Activated CD8-positive, alpha-beta T cell treated with anti-CD3 and anti-CD28 coated beads for 36 hours (primary cell): ENCODE measurements at regions not wholly inside any gene's neighbourhood (a gene's known extent, or its start where the extent isn't known, plus 50 kb on each side); places are given as distances from the start of the nearest gene placed in this dataset.
"Not testable (repeated sequence)": the region's sequence is repeated elsewhere in the genome, so short reads cannot be mapped to it uniquely, and the experiment has no call there.

Source experiments
- ATAC-seq: fragments of 200-7000 bp; cut with Tn5 transposase; one replicate; pipeline ENCODE4 v1.10.0; 2021; ENCODE audit warnings: mild to moderate bottlenecking, moderate library complexity
- CTCF ChIA-PET: fragments of 350-600 bp; sonication (Branson Sonifier 250); formaldehyde crosslinking; loops from one replicate; lab custom pipeline; 2021; ENCODE audit warnings: antibody characterized with exemption; lab: Charles Lee
- POLR2A ChIA-PET: fragments of 350-600 bp; sonication (Branson Sonifier 250); formaldehyde crosslinking; loops from one replicate; lab custom pipeline; 2021; ENCODE audit warnings: antibody characterized with exemption; lab: Charles Lee
- DNase-seq: peaks from one replicate; pipeline ENCODE4 v3.0.0-alpha.2; 2020
- H3K27ac Mint-ChIP-seq: one replicate; pipeline ENCODE4 v1.8.0; 2021; ENCODE audit warnings: mild to moderate bottlenecking, mixed read lengths
- H3K27me3 Mint-ChIP-seq: one replicate; pipeline ENCODE4 v1.8.0; 2021; ENCODE audit warnings: mixed read lengths
- H3K36me3 Mint-ChIP-seq: one replicate; pipeline ENCODE4 v1.8.0; 2021; ENCODE audit warnings: low read depth, mixed read lengths
- H3K4me1 Mint-ChIP-seq: one replicate; pipeline ENCODE4 v1.8.0; 2021; ENCODE audit warnings: low read depth, mixed read lengths
- H3K4me3 Mint-ChIP-seq: one replicate; pipeline ENCODE4 v1.8.0; 2021; ENCODE audit warnings: mild to moderate bottlenecking, moderate library complexity, mixed read lengths
- H3K9me3 Mint-ChIP-seq: one replicate; pipeline ENCODE4 v1.8.0; 2021; ENCODE audit warnings: mixed read lengths
- CTCF ChIP-seq: fragments of 200-600 bp; IDR thresholded peaks from one replicate; pipeline ENCODE4 v1.8.0; 2022; ENCODE audit warnings: antibody characterized with exemption, mild to moderate bottlenecking
- intact Hi-C: fragments of 100-400 bp; cut with micrococcal nuclease; formaldehyde crosslinking; loops from one replicate; pipeline ENCODE4 v1.10.0; 2022

GRCh38 chr16:72729552-72729951 is 318.4 kb downstream of the ZFHX3 start:
- CTCF ChIA-PET, DNase-seq, H3K27me3 Mint-ChIP-seq, POLR2A ChIA-PET, ATAC-seq, H3K4me1 Mint-ChIP-seq, H3K36me3 Mint-ChIP-seq, H3K4me3 Mint-ChIP-seq, intact Hi-C loops, H3K27ac Mint-ChIP-seq: not testable (repeated sequence)
- peaks cover 12% of the 10 kb centered on the region for H3K9me3 Mint-ChIP-seq

- Mint-ChIP-seq H3K27me3 (no peaks in the 10 kb centered on the region), H3K27ac (no peak overlapping the region), H3K4me1 (no peaks in the 10 kb centered on the region), H3K9me3 (peaks cover 6% of the 10 kb centered on the region), H3K4me3 (no peak overlapping the region), H3K36me3 (no peaks in the 10 kb centered on the region)
- DNase-seq = no peak
- CTCF ChIA-PET = no interaction called here
- ATAC-seq = no peak
- POLR2A ChIA-PET = interaction anchor here (1.1 kb wide), 1 partner anchor 17 kb away, joined by 3 read pairs; no protein-coding TSS in a partner anchor
- no peak for TF ChIP-seq CTCF
- intact Hi-C loops = no loop called here
Measured at GRCh38 chr16:72728516-72728915, 319.4 kb downstream of the ZFHX3 start.

GRCh38 chr16:72727565-72727964 is 320.4 kb downstream of the ZFHX3 start:
- ChIA-PET CTCF (interaction anchor here (1.0 kb wide), 1 partner anchor 105 kb away, joined by 3 read pairs; no protein-coding TSS in a partner anchor), POLR2A (interaction anchor here (1.1 kb wide), 1 partner anchor 17 kb away, joined by 3 read pairs; no protein-coding TSS in a partner anchor)
- Mint-ChIP-seq H3K27me3 (no peaks in the 10 kb centered on the region), H3K9me3 (peaks cover 6% of the 10 kb centered on the region), H3K36me3 (no peaks in the 10 kb centered on the region), H3K4me1 (no peaks in the 10 kb centered on the region), H3K4me3 (no peak overlapping the region), H3K27ac (no peak overlapping the region)
- DNase-seq = no peak
- intact Hi-C loops = no loop called here
- ATAC-seq = no peak
- TF ChIP-seq CTCF = no peak

GRCh38 chr16:72725643-72726042 is 322.3 kb downstream of the ZFHX3 start:
- CTCF ChIA-PET = no interaction called here
- POLR2A ChIA-PET = no interaction called here
- intact Hi-C loops = no loop called here
- Mint-ChIP-seq H3K4me1 (no peaks in the 10 kb centered on the region), H3K27ac (no peak overlapping the region), H3K27me3 (no peaks in the 10 kb centered on the region), H3K36me3 (no peaks in the 10 kb centered on the region), H3K9me3 (no peaks in the 10 kb centered on the region), H3K4me3 (no peak overlapping the region)
- DNase-seq = no peak
- no peak for TF ChIP-seq CTCF
- ATAC-seq = no peak

- ChIA-PET CTCF (interaction anchor here (1.4 kb wide), 1 partner anchor 20 kb away, joined by 3 read pairs; no protein-coding TSS in a partner anchor), POLR2A (no interaction called here)
- Mint-ChIP-seq H3K9me3 (no peaks in the 10 kb centered on the region), H3K27me3 (no peaks in the 10 kb centered on the region), H3K4me1 (no peaks in the 10 kb centered on the region), H3K27ac (no peak overlapping the region), H3K4me3 (no peak overlapping the region), H3K36me3 (no peaks in the 10 kb centered on the region)
- DNase-seq (no peak), ATAC-seq (no peak)
- no peak for TF ChIP-seq CTCF
- intact Hi-C loops = no loop called here
Measured at GRCh38 chr16:72723781-72724180, 324.1 kb downstream of the ZFHX3 start.
